ENCODE measurements at regions not wholly inside any gene's neighbourhood (a gene's known extent, or its start where the extent isn't known, plus 50 kb on each side); places are given as distances from the start of the nearest gene placed in this dataset.

DNA sequence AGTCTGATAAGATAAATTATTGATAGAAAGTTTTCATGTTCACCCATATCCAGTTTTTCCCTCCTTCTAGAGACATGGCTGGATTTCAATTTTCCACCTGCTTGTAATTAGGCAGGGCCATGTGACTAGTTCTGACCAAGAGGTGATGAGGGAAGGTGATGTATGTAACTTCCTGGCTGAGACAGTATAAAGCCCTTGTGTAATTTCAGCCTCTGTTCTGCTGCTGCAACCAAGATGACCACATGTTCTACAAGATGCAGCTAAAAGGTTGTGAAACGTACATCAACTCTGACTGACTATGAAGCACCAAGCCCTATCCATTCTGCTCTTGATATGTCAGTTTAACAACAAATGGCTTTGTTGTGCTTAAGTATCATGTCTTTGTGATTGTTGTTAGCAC is 376.5 kb upstream of the DAB2 start:
- TF ChIP-seq EZH2 (IDR thresholded peaks at IDR 0.05; ENCODE audit: low read length) = no peak
- TF ChIP-seq, protein P1, sequence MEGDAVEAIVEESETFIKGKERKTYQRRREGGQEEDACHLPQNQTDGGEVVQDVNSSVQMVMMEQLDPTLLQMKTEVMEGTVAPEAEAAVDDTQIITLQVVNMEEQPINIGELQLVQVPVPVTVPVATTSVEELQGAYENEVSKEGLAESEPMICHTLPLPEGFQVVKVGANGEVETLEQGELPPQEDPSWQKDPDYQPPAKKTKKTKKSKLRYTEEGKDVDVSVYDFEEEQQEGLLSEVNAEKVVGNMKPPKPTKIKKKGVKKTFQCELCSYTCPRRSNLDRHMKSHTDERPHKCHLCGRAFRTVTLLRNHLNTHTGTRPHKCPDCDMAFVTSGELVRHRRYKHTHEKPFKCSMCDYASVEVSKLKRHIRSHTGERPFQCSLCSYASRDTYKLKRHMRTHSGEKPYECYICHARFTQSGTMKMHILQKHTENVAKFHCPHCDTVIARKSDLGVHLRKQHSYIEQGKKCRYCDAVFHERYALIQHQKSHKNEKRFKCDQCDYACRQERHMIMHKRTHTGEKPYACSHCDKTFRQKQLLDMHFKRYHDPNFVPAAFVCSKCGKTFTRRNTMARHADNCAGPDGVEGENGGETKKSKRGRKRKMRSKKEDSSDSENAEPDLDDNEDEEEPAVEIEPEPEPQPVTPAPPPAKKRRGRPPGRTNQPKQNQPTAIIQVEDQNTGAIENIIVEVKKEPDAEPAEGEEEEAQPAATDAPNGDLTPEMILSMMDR (optimal IDR thresholded peaks at IDR 0.05 in 1 of 3, IDR thresholded peaks at IDR 0.05 in 1 of 3, conservative IDR thresholded peaks at IDR 0.05 in 1 of 3; ENCODE audit: extremely low read depth in 1 of 3, insufficient read depth in 2 of 3, low read length in 3 of 3) = no peak
